Activated B cell treated with CpG ODN at 0.5 μM for 24 hours (primary cell): ENCODE measurements at regions not wholly inside any gene's neighbourhood (a gene's known extent, or its start where the extent isn't known, plus 50 kb on each side); places are given as distances from the start of the nearest gene placed in this dataset.

ENCODE experiments used
- ATAC-seq: fragments of 200-7000 bp; cut with Tn5 transposase; one replicate; pipeline ENCODE4 v1.10.0; 2021; ENCODE audit warnings: low read depth, mild to moderate bottlenecking, moderate library complexity
- CTCF ChIA-PET: fragments of 350-600 bp; sonication (Branson Sonifier 250); formaldehyde crosslinking; loops from one replicate; lab custom pipeline; 2021; ENCODE audit warnings: antibody characterized with exemption; lab: Charles Lee
- POLR2A ChIA-PET: fragments of 350-600 bp; sonication (Branson Sonifier 250); formaldehyde crosslinking; loops from one replicate; lab custom pipeline; 2021; ENCODE audit warnings: antibody characterized with exemption; lab: Charles Lee
- DNase-seq: peaks from one replicate; pipeline ENCODE4 v3.0.0; 2022
- H3K27ac Mint-ChIP-seq: one replicate; pipeline ENCODE4 v1.8.0; 2020; ENCODE audit warnings: mixed read lengths
- H3K27me3 Mint-ChIP-seq: one replicate; pipeline ENCODE4 v1.8.0; 2021; ENCODE audit warnings: mixed read lengths
- H3K36me3 Mint-ChIP-seq: one replicate; pipeline ENCODE4 v1.8.0; 2021; ENCODE audit warnings: low read depth, mixed read lengths
- H3K4me1 Mint-ChIP-seq: one replicate; pipeline ENCODE4 v1.8.0; 2021; ENCODE audit warnings: mixed read lengths
- H3K4me3 Mint-ChIP-seq: one replicate; pipeline ENCODE4 v1.8.0; 2020; ENCODE audit warnings: mild to moderate bottlenecking, mixed read lengths
- H3K9me3 Mint-ChIP-seq: one replicate; pipeline ENCODE4 v1.8.0; 2020; ENCODE audit warnings: mixed read lengths
- intact Hi-C: fragments of 100-400 bp; cut with micrococcal nuclease; formaldehyde crosslinking; loops from one replicate; pipeline ENCODE4 v1.15.1; 2024
- TF ChIP-seq, protein P1 (sequence below): fragments of 200-600 bp; IDR thresholded peaks from one replicate; pipeline ENCODE4 v1.8.0; 2022; ENCODE audit warnings: antibody characterized with exemption, mild to moderate bottlenecking

DNA sequence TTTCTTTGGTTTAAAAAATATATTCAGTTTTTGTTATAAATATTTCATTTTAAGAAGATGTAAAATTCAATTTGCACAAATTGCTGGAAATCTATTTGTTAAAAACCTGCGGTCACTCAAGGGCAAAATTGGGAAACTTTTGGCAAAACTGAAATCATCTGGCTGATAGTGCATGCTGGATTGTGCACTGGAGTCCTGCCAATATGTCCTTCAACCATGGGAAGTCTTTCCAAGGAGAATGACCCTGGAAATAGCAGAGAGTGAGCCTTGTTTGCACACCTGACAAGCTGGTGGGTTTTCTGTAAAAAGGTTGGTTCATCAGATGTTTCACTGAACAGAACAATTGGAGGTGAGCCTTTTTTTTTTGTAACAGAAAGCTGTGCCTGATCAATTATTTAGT lies 413.5 kb downstream of the BTBD3 start:
- ChIA-PET CTCF (no interaction called here), POLR2A (no interaction called here)
- intact Hi-C loops: no loop called here
- no peak for ATAC-seq
- H3K27ac Mint-ChIP-seq: no peak overlapping the region
- H3K27me3 Mint-ChIP-seq: no peaks in the 10 kb centered on the region
- peaks cover 2% of the 10 kb centered on the region for H3K9me3 Mint-ChIP-seq
- TF ChIP-seq, protein P1, sequence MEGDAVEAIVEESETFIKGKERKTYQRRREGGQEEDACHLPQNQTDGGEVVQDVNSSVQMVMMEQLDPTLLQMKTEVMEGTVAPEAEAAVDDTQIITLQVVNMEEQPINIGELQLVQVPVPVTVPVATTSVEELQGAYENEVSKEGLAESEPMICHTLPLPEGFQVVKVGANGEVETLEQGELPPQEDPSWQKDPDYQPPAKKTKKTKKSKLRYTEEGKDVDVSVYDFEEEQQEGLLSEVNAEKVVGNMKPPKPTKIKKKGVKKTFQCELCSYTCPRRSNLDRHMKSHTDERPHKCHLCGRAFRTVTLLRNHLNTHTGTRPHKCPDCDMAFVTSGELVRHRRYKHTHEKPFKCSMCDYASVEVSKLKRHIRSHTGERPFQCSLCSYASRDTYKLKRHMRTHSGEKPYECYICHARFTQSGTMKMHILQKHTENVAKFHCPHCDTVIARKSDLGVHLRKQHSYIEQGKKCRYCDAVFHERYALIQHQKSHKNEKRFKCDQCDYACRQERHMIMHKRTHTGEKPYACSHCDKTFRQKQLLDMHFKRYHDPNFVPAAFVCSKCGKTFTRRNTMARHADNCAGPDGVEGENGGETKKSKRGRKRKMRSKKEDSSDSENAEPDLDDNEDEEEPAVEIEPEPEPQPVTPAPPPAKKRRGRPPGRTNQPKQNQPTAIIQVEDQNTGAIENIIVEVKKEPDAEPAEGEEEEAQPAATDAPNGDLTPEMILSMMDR: no peak
- DNase-seq: no peak
- H3K36me3 Mint-ChIP-seq: no peaks in the 10 kb centered on the region
- H3K4me1 Mint-ChIP-seq: no peaks in the 10 kb centered on the region
- H3K4me3 Mint-ChIP-seq: no peak overlapping the region

DNA sequence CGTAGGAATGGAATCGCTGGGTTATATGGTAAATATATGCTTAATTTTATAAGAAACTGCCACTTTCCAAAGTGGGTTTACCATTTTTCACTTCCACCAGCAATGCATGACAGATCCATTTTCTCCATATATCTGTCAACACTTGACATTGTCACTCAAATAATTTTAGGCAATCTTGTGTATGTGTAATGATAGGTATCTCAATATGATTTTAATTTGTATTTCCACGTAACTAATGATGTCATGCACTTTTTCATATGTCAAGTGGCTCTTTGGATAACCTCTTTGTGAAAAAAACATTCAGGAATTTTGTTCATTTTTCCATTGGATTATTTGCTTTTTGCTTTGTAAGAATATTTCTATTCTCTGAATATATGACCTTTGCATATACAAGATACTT lies 419.9 kb downstream of the BTBD3 start:
- ATAC-seq (no peak), DNase-seq (no peak)
- ChIA-PET POLR2A (no interaction called here), CTCF (no interaction called here)
- H3K4me3 Mint-ChIP-seq: no peak overlapping the region
- intact Hi-C loops: no loop called here
- TF ChIP-seq, protein P1: no peak
- no peaks in the 10 kb centered on the region for H3K27me3 Mint-ChIP-seq
- no peak overlapping the region for H3K27ac Mint-ChIP-seq
- H3K36me3 Mint-ChIP-seq: no peaks in the 10 kb centered on the region
- H3K9me3 Mint-ChIP-seq: peaks cover 2% of the 10 kb centered on the region
- H3K4me1 Mint-ChIP-seq: no peaks in the 10 kb centered on the region

DNA sequence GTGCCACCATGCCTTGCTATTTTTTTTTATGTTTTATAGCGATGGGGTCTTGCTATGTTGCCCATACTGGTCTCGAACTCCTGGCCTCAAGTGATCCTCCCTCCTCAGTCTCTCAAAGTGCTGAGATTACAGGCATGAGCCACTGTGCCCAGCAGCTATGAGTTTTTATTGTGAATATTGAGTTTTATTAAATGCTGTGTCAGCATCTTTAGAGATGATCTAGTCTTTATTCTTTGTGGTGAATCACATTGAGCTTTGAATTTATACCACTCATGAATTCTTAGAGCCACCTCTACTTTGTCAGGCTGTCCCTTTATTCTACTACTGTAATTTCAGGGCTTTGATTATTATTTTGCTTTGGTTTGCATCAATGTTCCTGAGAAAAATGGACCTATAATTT lies 428.3 kb downstream of the BTBD3 start:
- ChIA-PET CTCF (no interaction called here), POLR2A (no interaction called here)
- no peak for DNase-seq
- H3K27ac Mint-ChIP-seq: no peak overlapping the region
- peaks cover 8% of the 10 kb centered on the region for H3K9me3 Mint-ChIP-seq
- no peaks in the 10 kb centered on the region for H3K4me1 Mint-ChIP-seq
- no peaks in the 10 kb centered on the region for H3K36me3 Mint-ChIP-seq
- TF ChIP-seq, protein P1: no peak
- no peak for ATAC-seq
- H3K4me3 Mint-ChIP-seq: no peak overlapping the region
- intact Hi-C loops: no loop called here
- no peaks in the 10 kb centered on the region for H3K27me3 Mint-ChIP-seq

GRCh38 chr20:12353842-12354241 lies 436.1 kb downstream of the BTBD3 start:
- peaks cover 5% of the 10 kb centered on the region for H3K9me3 Mint-ChIP-seq
- intact Hi-C loops: no loop called here

DNA sequence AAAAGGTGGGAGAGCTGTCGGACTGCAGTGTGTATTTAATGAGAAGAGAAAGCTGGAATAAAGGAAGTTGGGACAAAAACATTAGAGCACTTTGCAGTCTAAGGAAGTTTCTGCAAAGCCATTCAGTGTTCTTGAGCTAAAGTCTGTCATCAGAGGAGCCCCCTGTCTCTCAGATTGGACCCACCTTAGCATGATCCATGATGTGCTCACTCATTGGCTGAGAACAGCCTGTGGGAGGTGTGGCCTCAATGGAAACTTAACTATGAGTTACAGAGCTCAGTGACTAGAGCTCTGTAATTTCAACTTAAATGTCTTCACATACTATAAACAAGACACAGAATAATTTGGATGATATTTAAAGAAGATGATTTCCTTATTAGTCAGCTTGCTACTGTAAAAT lies 437.0 kb downstream of the BTBD3 start:
- H3K27me3 Mint-ChIP-seq: no peaks in the 10 kb centered on the region
- H3K36me3 Mint-ChIP-seq: no peaks in the 10 kb centered on the region
- no peak for DNase-seq
- H3K9me3 Mint-ChIP-seq: peaks cover 5% of the 10 kb centered on the region
- POLR2A ChIA-PET: no interaction called here
- ATAC-seq: no peak
- TF ChIP-seq, protein P1: no peak
- H3K4me1 Mint-ChIP-seq: no peaks in the 10 kb centered on the region
- intact Hi-C loops: no loop called here
- H3K4me3 Mint-ChIP-seq: no peak overlapping the region
- CTCF ChIA-PET: no interaction called here
- H3K27ac Mint-ChIP-seq: no peak overlapping the region

More at GRCh38 chr20:12353842-12354241, 436.1 kb downstream of the BTBD3 start:
- POLR2A ChIA-PET: no interaction called here
- TF ChIP-seq, protein P1: no peak
- Mint-ChIP-seq H3K36me3 (no peaks in the 10 kb centered on the region), H3K27ac (no peak overlapping the region), H3K27me3 (no peaks in the 10 kb centered on the region), H3K4me1 (no peaks in the 10 kb centered on the region), H3K4me3 (no peak overlapping the region)
- CTCF ChIA-PET: no interaction called here
- no peak for DNase-seq
- ATAC-seq: no peak
